ENCODE measurements at regions not wholly inside any gene's neighbourhood (a gene's known extent, or its start where the extent isn't known, plus 50 kb on each side); places are given as distances from the start of the nearest gene placed in this dataset.
"Not testable (repeated sequence)": the region's sequence is repeated elsewhere in the genome, so short reads cannot be mapped to it uniquely, and the experiment has no call there.

GRCh38 chr10:93222211-93222754, 148.6 kb downstream of the CYP26A1 start:
- no peak for DNase-seq

DNA sequence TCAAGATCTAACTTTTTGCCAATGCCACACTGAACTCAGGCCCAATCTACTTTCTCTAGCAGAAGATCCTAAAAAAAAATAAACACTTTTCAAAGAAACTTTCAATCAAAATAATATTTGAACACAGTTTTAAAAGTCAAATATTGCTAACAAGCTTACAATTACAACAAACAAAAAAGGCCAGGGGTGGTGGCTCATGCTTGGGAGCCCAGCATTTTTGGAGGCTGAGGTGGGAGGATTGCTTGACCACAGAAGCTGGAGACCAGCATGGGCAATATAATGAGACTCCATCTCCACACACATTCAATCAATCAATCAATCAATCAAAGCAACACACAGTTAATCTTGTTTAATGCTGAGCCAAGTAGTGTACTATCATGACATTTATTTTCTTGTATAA, 149.2 kb downstream of the CYP26A1 start:
- DNase-seq = no peak

DNA sequence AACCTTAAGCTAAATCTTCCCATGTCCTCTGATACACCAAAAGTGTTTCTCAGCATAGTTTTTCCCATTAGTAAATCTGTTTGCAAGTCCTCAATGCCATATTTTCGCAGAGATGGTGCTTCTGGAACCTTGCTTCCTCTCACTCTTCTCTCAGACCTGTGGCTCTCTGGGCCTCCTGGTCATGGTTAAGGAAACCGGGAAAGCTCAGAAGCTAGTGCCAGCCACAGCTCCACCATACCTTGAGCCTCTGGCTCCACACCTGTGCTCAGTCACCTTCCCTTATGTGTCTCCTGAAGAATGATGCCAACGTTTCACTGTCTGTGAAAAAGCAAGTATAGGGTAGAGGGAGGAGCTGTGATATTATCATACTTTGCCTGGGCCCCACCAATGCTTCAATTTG, 149.6 kb downstream of the CYP26A1 start:
- DNase-seq = no peak

DNA sequence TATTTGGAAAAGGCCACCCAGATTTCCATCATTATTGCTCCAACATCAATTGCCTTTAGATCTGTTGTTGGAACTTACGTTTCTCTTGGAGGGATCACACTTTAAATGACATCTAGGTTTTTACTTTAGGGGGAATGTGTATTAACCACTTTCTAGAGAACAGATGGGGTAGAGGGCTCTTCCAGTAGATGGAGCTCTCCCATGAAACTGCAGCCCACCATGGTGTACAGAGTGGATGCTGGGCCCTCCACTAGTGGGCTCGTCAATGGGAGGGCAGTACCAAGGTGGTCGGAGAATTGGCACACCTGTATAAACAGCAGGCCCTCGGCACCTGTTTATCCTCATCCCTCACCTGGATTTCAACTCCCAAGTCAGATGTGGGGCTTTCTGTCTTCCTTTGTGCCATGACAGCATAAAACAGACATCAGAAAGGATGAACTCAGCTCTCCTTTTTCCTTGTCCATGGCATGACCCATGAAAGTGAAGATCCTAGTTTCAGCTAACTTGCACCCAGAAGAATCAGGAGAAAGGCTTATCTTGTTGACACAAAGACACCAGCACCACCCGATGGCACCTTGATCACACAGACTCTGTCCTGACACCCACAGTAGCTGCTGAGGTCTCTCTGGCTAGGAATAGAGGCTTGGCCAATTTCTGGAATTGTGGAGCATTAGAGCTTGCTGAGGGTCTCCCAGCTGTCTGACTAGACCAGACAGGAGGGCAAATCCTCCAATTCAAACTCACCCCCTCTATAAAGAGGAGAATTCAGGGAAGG, 150.5 kb downstream of the CYP26A1 start:
- no peak for DNase-seq

GRCh38 chr10:93225938-93226337, 152.2 kb downstream of the CYP26A1 start:
- no peak for DNase-seq

DNA sequence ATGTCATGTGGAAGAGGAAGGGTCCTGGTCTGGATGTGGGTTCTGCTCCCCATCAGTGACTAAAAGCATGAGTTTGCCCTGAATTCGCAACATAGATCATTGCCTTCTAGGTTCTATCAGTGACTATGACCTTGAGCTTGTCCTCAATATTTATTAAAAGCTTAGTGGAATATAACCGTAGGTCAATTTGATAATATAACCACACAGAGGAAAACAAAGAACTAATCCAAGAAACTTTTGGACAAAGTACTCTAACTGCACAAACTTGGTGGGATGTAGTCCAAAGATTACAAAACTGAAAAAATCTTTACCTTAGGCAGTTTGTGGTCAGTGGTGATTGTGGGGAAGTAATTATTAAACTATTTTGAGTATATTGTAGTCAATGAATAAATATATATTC, 152.9 kb downstream of the CYP26A1 start:
- DNase-seq = no peak

DNA sequence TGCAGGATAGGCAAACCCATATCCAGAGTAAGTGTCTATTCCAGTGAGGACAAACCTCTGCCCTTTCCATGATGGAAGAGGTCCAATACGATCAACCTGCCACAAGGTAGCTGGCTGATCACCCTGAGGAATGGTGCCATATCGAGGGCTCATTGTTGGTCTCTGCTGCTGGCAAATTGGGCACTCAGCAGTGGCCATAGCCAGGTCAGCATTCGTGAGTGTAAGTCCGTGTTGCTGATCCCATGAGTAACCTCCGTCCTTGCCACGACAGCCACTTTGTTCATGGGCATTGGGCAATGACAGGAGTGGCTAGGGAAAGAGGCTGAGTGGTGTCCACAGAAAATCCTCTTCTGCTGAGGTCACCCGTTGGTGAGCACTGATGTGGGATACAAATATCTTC, 156.9 kb downstream of the CYP26A1 start:
- not testable (repeated sequence) for DNase-seq

DNA sequence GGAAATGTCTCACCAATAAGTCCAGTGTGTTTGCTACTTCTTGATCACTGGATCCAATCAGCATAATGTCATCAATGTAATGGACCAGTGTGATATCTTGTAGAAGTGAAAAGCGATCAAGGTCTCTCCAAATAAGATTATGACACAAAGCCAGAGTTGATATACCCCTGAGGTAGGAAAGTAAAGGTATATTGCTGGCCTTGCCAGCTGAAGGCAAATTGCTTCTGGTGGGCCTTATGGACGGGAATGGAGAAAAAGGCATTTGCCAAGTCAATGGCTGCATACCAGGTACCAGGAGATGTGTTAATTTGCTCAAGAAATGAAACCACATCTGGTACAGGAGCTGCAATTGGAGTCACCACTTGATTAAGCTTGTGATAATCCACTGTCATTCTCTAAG, 158.5 kb downstream of the CYP26A1 start:
- DNase-seq = not testable (repeated sequence)

DNA sequence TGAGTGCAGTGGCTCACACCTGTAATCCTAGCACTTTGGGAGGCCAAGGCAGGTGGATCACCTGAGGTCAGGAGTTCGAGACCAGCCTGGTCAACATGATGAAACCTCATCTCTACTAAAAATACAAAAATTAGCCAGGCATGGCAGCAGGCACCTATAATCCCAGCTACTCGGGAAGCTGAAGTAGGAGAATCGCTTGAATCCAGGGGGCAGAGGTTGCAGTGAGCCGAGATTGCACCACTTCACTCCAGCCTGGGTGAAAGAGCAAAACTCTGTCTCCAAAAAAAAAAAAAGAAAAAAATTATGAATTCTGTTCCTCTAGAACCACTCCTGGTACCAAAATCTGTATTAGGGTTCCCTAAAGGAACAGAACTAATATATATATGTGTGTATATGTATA, 161.2 kb downstream of the CYP26A1 start:
- not testable (repeated sequence) for DNase-seq

DNA sequence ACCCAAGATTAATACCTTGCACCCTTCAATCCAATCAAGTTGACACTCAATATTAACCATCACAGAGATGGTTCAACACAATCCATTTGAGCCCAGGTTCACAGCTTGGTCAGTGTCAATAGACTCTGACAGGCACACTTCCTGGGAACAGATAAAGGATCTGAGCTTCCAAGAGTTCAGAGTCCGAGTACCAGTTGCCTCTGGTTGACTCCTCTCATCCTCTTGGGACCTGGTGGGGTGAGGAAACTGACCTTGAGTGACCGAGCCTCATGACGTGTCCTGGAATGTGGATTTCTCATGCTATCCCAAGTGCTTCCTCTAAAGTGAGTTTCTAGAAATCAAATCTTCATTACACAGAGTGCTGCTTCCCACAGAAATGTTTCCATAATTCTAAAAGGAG, 162.0 kb downstream of the CYP26A1 start:
- DNase-seq = no peak

DNA sequence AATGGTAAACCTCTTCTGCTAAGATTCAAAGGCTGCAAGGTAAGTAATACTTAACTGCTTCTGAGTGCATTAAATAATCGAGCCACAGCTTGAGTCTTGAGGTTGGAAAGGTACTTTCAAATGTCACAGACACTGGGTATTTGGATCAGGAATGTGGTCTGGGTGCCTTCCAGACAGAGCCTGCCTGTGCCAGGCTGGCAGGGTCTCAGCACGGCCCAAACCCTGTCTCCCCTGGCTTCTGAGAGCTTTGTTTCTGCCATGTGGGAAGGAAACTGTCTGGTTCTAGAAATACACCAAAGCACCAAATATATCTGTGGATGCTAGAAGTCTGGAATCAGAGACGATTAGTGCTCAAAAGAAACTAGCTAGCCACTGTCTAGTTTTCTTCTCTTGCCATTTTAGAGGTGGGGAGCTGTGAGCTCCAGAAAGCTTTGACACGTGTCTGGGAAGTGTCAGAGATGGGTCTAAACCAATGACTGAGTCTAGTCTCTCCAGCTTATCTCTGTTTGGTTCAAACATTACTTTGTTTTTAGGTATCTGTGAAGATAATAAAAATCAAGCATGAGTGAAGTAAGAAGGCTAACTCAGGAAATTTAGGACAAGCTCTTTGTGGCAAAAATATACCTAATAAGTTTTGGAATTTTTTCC, 162.8 kb downstream of the CYP26A1 start:
- DNase-seq = no peak

GRCh38 chr10:93245147-93245546, 171.5 kb downstream of the CYP26A1 start:
- DNase-seq = no peak

- peak; percentile 11 for DNase-seq
Measured at GRCh38 chr10:93245779-93246178, 172.1 kb downstream of the CYP26A1 start.

DNA sequence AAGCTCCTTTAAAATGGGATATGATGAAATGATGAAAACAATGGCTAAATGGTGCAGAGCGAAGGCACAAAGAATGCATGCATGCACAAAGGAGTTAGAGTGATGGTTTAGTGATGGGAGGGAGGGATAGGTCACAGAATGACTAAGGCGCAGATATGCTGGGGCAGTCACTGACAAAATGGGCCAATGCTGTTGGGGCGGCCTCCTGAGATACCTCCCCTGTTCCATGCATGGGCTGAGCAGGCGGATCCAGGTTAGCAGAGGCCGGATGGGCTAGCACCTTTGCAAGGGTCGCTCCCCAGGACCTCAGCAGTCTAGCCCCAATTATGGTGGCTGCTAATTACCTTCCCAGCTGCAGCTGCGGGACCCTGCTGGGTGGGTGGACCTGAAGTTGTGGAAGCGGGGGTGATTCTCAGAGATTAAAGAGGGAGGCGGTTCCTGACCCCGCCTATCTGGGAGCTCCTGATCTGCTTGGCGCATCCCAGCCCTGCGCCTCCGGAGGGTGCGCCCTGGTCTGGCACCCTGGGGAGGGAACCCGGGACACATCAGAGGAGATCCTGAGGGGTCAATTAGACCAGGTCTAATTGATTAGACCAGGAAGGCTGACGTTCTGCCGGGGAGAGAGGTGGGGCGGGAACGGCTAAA, 175.0 kb downstream of the CYP26A1 start:
- no peak for DNase-seq

DNA sequence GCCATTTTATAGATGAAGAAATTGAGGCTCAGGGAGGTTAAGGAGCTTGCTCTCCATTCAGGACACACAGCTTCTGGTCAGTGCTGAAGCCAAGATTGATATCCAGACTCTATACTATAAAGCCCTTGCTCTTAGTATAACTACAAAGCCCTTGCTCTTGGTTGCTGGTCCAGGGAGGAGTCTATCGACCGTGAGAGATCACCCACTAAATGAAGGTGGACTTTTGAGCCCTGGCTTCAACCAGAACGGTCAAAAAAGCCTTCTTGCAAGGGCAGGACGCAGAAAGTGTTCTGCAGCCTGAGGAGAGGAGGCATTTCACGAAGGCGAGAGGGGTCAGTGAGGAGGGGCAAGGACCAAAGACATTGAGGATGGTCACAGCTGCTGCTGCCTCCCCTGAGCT, 176.3 kb downstream of the CYP26A1 start:
- no peak for DNase-seq

- DNase-seq = no peak
Measured at GRCh38 chr10:93254180-93254853, 180.6 kb downstream of the CYP26A1 start.

DNA sequence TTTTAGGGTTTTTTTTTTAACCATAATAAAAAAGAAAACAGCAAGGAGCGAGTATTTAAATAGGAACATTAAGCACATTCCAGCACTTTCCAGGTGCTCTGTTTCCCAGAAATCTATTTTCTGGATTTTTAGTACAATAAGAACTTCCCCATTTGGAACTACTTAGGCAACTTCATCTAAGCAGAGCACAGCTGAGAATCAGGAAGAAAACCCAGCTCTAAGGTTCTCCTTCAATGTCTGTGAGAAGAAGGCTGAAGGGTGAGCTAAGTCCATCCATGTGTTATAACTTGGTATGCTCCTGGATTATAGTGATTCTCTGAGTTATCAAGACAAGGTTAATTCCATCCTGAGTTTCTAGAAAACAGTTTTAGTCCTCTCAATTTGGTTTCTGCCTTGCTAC, 181.9 kb downstream of the CYP26A1 start:
- DNase-seq = no peak
